ENCODE measurements at regions not wholly inside any gene's neighbourhood (a gene's known extent, or its start where the extent isn't known, plus 50 kb on each side); places are given as distances from the start of the nearest gene placed in this dataset.
"Not testable (repeated sequence)": the region's sequence is repeated elsewhere in the genome, so short reads cannot be mapped to it uniquely, and the experiment has no call there.

DNA sequence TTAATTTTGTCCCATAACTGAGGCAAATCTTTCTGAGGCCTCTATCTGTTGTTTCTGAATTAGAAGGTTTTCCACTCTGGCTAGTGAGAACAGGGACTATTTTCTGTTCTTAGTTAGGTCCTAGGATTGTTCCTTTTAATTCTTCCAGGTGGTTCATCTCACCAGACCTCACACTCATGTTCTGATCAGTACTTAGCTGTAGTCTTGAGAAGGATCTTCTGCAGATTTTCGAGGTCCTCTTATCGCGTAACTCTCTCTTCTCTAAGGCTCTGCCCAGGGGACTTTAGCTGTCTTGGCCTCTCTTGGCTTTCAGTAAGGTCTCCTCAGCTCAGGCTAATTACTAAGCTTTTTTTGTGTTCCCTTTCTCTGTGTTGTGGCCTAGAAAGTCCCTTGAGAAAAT lies 201.1 kb downstream of the ETNK1 start:
- no peak overlapping the region for H3K4me3 ChIP-seq (ENCODE audit: low read depth in 1 of 3, low read length in 3 of 3)
- H3K9ac ChIP-seq (ENCODE audit: low read depth in 1 of 2, low read length in 2 of 2) = no peak overlapping the region
- DNase-seq (ENCODE audit: low spot score) = no peak
- no peaks in the 10 kb centered on the region for H3K27me3 ChIP-seq (ENCODE audit: control insufficient read depth in 4 of 4, insufficient read depth in 4 of 4, low read length in 3 of 4)
- peaks cover 0 to 2% (median 0%) of the 10 kb centered on the region in 4 donors for H3K9me3 ChIP-seq (ENCODE audit: control insufficient read depth in 4 of 4, low read length in 3 of 4)
- no peak for TF ChIP-seq RAD21 (IDR thresholded peaks at IDR 0.05)
- no peak for TF ChIP-seq FOXA2 (IDR thresholded peaks at IDR 0.05)
- no peak for TF ChIP-seq RXRA (IDR thresholded peaks at IDR 0.05)
- TF ChIP-seq TAF1 (conservative IDR thresholded peaks at IDR 0.05) = no peak
- TF ChIP-seq FOXA1 (IDR thresholded peaks at IDR 0.05) = no peak
- TF ChIP-seq HNF4A (conservative IDR thresholded peaks at IDR 0.05) = no peak
- TF ChIP-seq MAX (IDR thresholded peaks at IDR 0.05) = no peak
- TF ChIP-seq, protein P1, sequence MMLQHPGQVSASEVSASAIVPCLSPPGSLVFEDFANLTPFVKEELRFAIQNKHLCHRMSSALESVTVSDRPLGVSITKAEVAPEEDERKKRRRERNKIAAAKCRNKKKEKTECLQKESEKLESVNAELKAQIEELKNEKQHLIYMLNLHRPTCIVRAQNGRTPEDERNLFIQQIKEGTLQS (IDR thresholded peaks at IDR 0.05) = no peak
- H3K36me3 ChIP-seq (ENCODE audit: control insufficient read depth in 4 of 4, insufficient read depth in 3 of 4, low read depth in 1 of 4, low read length in 3 of 4) = peaks cover 0 to 2% (median 0%) of the 10 kb centered on the region in 4 donors
- H3K4me1 ChIP-seq (ENCODE audit: control insufficient read depth in 4 of 4, insufficient read depth in 4 of 4, low read length in 3 of 4) = no peaks in the 10 kb centered on the region
- no peak overlapping the region for H3K27ac ChIP-seq (ENCODE audit: low read depth in 1 of 2, low read length in 2 of 2)
- 89% methylated on average over 3 of the region's 3 CpGs for WGBS

- not testable (repeated sequence) for H3K9ac ChIP-seq (ENCODE audit: low read depth in 1 of 2, low read length in 2 of 2); H3K4me1 ChIP-seq (ENCODE audit: control insufficient read depth in 4 of 4, insufficient read depth in 4 of 4, low read length in 3 of 4); DNase-seq (ENCODE audit: low spot score); H3K27me3 ChIP-seq (ENCODE audit: control insufficient read depth in 4 of 4, insufficient read depth in 4 of 4, low read length in 3 of 4); H3K4me3 ChIP-seq (ENCODE audit: low read depth in 1 of 3, low read length in 3 of 3); H3K36me3 ChIP-seq (ENCODE audit: control insufficient read depth in 4 of 4, insufficient read depth in 3 of 4, low read depth in 1 of 4, low read length in 3 of 4); H3K27ac ChIP-seq (ENCODE audit: low read depth in 1 of 2, low read length in 2 of 2); H3K9me3 ChIP-seq (ENCODE audit: control insufficient read depth in 4 of 4, low read length in 3 of 4)
- 86% methylated on average over 9 of the region's 9 CpGs for WGBS
These were observed 201.5 kb downstream of the ETNK1 start for GRCh38 chr12:22826446-22826981.

- DNase-seq (ENCODE audit: low spot score) = no peak
- Histone ChIP-seq H3K4me1 (ENCODE audit: control insufficient read depth in 4 of 4, insufficient read depth in 4 of 4, low read length in 3 of 4) (no peaks in the 10 kb centered on the region), H3K36me3 (ENCODE audit: control insufficient read depth in 4 of 4, insufficient read depth in 3 of 4, low read depth in 1 of 4, low read length in 3 of 4) (no peaks in the 10 kb centered on the region), H3K9me3 (ENCODE audit: control insufficient read depth in 4 of 4, low read length in 3 of 4) (no peaks in the 10 kb centered on the region), H3K27me3 (ENCODE audit: control insufficient read depth in 4 of 4, insufficient read depth in 4 of 4, low read length in 3 of 4) (no peaks in the 10 kb centered on the region), H3K4me3 (ENCODE audit: low read depth in 1 of 3, low read length in 3 of 3) (no peak overlapping the region), H3K27ac (ENCODE audit: low read depth in 1 of 2, low read length in 2 of 2) (no peak overlapping the region), H3K9ac (ENCODE audit: low read depth in 1 of 2, low read length in 2 of 2) (no peak overlapping the region)
- TF ChIP-seq, protein P2, sequence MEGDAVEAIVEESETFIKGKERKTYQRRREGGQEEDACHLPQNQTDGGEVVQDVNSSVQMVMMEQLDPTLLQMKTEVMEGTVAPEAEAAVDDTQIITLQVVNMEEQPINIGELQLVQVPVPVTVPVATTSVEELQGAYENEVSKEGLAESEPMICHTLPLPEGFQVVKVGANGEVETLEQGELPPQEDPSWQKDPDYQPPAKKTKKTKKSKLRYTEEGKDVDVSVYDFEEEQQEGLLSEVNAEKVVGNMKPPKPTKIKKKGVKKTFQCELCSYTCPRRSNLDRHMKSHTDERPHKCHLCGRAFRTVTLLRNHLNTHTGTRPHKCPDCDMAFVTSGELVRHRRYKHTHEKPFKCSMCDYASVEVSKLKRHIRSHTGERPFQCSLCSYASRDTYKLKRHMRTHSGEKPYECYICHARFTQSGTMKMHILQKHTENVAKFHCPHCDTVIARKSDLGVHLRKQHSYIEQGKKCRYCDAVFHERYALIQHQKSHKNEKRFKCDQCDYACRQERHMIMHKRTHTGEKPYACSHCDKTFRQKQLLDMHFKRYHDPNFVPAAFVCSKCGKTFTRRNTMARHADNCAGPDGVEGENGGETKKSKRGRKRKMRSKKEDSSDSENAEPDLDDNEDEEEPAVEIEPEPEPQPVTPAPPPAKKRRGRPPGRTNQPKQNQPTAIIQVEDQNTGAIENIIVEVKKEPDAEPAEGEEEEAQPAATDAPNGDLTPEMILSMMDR (IDR thresholded peaks at IDR 0.05; ENCODE audit: low read depth, low read length, missing input control) = no peak
- TF ChIP-seq GABPA (IDR thresholded peaks at IDR 0.05 in 1 of 2, conservative IDR thresholded peaks at IDR 0.05 in 1 of 2) (no peak), RAD21 (IDR thresholded peaks at IDR 0.05) (no peak), YY1 (IDR thresholded peaks at IDR 0.05) (no peak), FOXA1 (IDR thresholded peaks at IDR 0.05) (no peak), MAX (IDR thresholded peaks at IDR 0.05) (no peak), JUND (IDR thresholded peaks at IDR 0.05) (no peak), EGR1 (IDR thresholded peaks at IDR 0.05; ENCODE audit: low read depth in 2 of 2) (no peak), ZBTB33 (IDR thresholded peaks at IDR 0.05) (no peak), TAF1 (conservative IDR thresholded peaks at IDR 0.05) (no peak), HNF4A (conservative IDR thresholded peaks at IDR 0.05) (no peak), SP1 (IDR thresholded peaks at IDR 0.05) (no peak), RXRA (IDR thresholded peaks at IDR 0.05) (no peak), HNF4G (IDR thresholded peaks at IDR 0.05) (no peak), NR2F2 (IDR thresholded peaks at IDR 0.05) (no peak), FOXA2 (IDR thresholded peaks at IDR 0.05) (no peak)
- TF ChIP-seq, protein P3, sequence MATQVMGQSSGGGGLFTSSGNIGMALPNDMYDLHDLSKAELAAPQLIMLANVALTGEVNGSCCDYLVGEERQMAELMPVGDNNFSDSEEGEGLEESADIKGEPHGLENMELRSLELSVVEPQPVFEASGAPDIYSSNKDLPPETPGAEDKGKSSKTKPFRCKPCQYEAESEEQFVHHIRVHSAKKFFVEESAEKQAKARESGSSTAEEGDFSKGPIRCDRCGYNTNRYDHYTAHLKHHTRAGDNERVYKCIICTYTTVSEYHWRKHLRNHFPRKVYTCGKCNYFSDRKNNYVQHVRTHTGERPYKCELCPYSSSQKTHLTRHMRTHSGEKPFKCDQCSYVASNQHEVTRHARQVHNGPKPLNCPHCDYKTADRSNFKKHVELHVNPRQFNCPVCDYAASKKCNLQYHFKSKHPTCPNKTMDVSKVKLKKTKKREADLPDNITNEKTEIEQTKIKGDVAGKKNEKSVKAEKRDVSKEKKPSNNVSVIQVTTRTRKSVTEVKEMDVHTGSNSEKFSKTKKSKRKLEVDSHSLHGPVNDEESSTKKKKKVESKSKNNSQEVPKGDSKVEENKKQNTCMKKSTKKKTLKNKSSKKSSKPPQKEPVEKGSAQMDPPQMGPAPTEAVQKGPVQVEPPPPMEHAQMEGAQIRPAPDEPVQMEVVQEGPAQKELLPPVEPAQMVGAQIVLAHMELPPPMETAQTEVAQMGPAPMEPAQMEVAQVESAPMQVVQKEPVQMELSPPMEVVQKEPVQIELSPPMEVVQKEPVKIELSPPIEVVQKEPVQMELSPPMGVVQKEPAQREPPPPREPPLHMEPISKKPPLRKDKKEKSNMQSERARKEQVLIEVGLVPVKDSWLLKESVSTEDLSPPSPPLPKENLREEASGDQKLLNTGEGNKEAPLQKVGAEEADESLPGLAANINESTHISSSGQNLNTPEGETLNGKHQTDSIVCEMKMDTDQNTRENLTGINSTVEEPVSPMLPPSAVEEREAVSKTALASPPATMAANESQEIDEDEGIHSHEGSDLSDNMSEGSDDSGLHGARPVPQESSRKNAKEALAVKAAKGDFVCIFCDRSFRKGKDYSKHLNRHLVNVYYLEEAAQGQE (IDR thresholded peaks at IDR 0.05) = no peak
- TF ChIP-seq, protein P1 (IDR thresholded peaks at IDR 0.05) = no peak
- 83% methylated on average over 3 of the region's 3 CpGs for WGBS
These were observed 203.1 kb downstream of the ETNK1 start for GRCh38 chr12:22828066-22828465.

All from liver (tissue), 8 donors.